Omental fat pad (tissue), 3 donors: ENCODE measurements at regions not wholly inside any gene's neighbourhood (a gene's known extent, or its start where the extent isn't known, plus 50 kb on each side); places are given as distances from the start of the nearest gene placed in this dataset.

Source experiments
- ATAC-seq: fragments of 150-250 bp; one replicate; pipeline ENCODE4 v1.9.1; 2016; ENCODE audit warnings: mild to moderate bottlenecking, moderate library complexity; ENCODE audit not compliant: low FRiP score
- DNase-seq: peaks from one replicate; pipeline ENCODE4 v3.0.0-alpha.2; 2019; ENCODE audit warnings: low spot score
- CTCF ChIP-seq, 3 donors: fragments of 450-650 bp; IDR thresholded peaks; one replicate each; pipeline ENCODE4 v1.5.1; 2016 to 2017; ENCODE audit warnings: antibody characterized with exemption in 3 of 3, mild to moderate bottlenecking in 3 of 3, moderate library complexity in 2 of 3

GRCh38 chr3:55203006-55203405 lies 275.1 kb upstream of the LRTM1 start:
- DNase-seq (no peak), ATAC-seq (no peak)
- no peak for TF ChIP-seq CTCF (IDR thresholded peaks at IDR 0.05)

- no peak for ATAC-seq
- no peak for TF ChIP-seq CTCF (IDR thresholded peaks at IDR 0.05)
- DNase-seq: no peak
These were observed 274.5 kb upstream of the LRTM1 start for GRCh38 chr3:55202326-55202725.

GRCh38 chr3:55201779-55202178 lies 273.9 kb upstream of the LRTM1 start:
- ATAC-seq: no peak
- no peak for TF ChIP-seq CTCF (IDR thresholded peaks at IDR 0.05)
- no peak for DNase-seq

GRCh38 chr3:55200906-55201305 lies 273.0 kb upstream of the LRTM1 start:
- no peak for ATAC-seq
- no peak for TF ChIP-seq CTCF (IDR thresholded peaks at IDR 0.05)

GRCh38 chr3:55198554-55198953 lies 270.7 kb upstream of the LRTM1 start:
- TF ChIP-seq CTCF (IDR thresholded peaks at IDR 0.05): no peak
- peak; percentile 75 for ATAC-seq
- no peak for DNase-seq

More at GRCh38 chr3:55200906-55201305, 273.0 kb upstream of the LRTM1 start:
- no peak for DNase-seq

GRCh38 chr3:55197021-55197420 lies 269.2 kb upstream of the LRTM1 start:
- TF ChIP-seq CTCF (IDR thresholded peaks at IDR 0.05): no peak
- ATAC-seq (no peak), DNase-seq (no peak)

- no peak for TF ChIP-seq CTCF (IDR thresholded peaks at IDR 0.05)
- ATAC-seq: no peak
- no peak for DNase-seq
These were observed 268.6 kb upstream of the LRTM1 start for GRCh38 chr3:55196495-55196894.
